ENCODE measurements at regions not wholly inside any gene's neighbourhood (a gene's known extent, or its start where the extent isn't known, plus 50 kb on each side); places are given as distances from the start of the nearest gene placed in this dataset.
A peak's percentile ranks its signal among the peaks of the same experiment; 100 is the strongest.

GRCh38 chr5:57572461-57572860, 89.8 kb upstream of the ACTBL2 start:
- H3K9me3 ChIP-seq = no peaks in the 10 kb centered on the region
- no peak for TF ChIP-seq EP300 (IDR thresholded peaks at IDR 0.05)
- no peak for TF ChIP-seq POLR2AphosphoS5 (IDR thresholded peaks at IDR 0.05)
- TF ChIP-seq CTCF (IDR thresholded peaks at IDR 0.05) = no peak
- no peak for TF ChIP-seq POLR2A (IDR thresholded peaks at IDR 0.05)
- no peak overlapping the region for H3K4me3 ChIP-seq
- H3K36me3 ChIP-seq = no peaks in the 10 kb centered on the region
- H3K4me1 ChIP-seq = no peaks in the 10 kb centered on the region
- H3K27ac ChIP-seq = no peak overlapping the region
- intact Hi-C loops (cut with DNase I; ENCODE audit: low total_unique reads) = no loop called here
- H3K27me3 ChIP-seq = no peaks in the 10 kb centered on the region
- DNase-seq = peak in 1 of 2 donors; percentile 13

- Histone ChIP-seq H3K4me1 (no peaks in the 10 kb centered on the region), H3K27me3 (no peaks in the 10 kb centered on the region), H3K36me3 (no peaks in the 10 kb centered on the region), H3K9me3 (no peaks in the 10 kb centered on the region), H3K27ac (no peak overlapping the region), H3K4me3 (no peak overlapping the region)
- TF ChIP-seq POLR2A (IDR thresholded peaks at IDR 0.05) (no peak), EP300 (IDR thresholded peaks at IDR 0.05) (no peak), POLR2AphosphoS5 (IDR thresholded peaks at IDR 0.05) (no peak), CTCF (IDR thresholded peaks at IDR 0.05) (no peak)
- 26 to 92% (median 55%) methylated on average over 1 of the region's 1 CpG for WGBS, 5 donors
- intact Hi-C loops (cut with DNase I; ENCODE audit: low total_unique reads) = no loop called here
- no peak for DNase-seq
These were observed 87.0 kb upstream of the ACTBL2 start for GRCh38 chr5:57569601-57570000.

GRCh38 chr5:57568136-57568535, 85.5 kb upstream of the ACTBL2 start:
- TF ChIP-seq POLR2A (IDR thresholded peaks at IDR 0.05) = no peak
- TF ChIP-seq EP300 (IDR thresholded peaks at IDR 0.05) = no peak
- TF ChIP-seq POLR2AphosphoS5 (IDR thresholded peaks at IDR 0.05) = no peak
- no peak for TF ChIP-seq CTCF (IDR thresholded peaks at IDR 0.05)
- intact Hi-C loops (cut with DNase I; ENCODE audit: low total_unique reads) = no loop called here
- WGBS, 5 donors = 86 to 92% (median 90%) methylated on average over 3 of the region's 3 CpGs
- Histone ChIP-seq H3K9me3 (no peaks in the 10 kb centered on the region), H3K36me3 (no peaks in the 10 kb centered on the region), H3K4me3 (no peak overlapping the region), H3K4me1 (no peaks in the 10 kb centered on the region), H3K27me3 (no peaks in the 10 kb centered on the region), H3K27ac (no peak overlapping the region)
- DNase-seq = no peak

- Histone ChIP-seq H3K4me1 (no peaks in the 10 kb centered on the region), H3K27me3 (no peaks in the 10 kb centered on the region), H3K27ac (no peak overlapping the region), H3K9me3 (no peaks in the 10 kb centered on the region), H3K4me3 (no peak overlapping the region), H3K36me3 (no peaks in the 10 kb centered on the region)
- intact Hi-C loops (cut with DNase I; ENCODE audit: low total_unique reads) = no loop called here
- TF ChIP-seq CTCF (IDR thresholded peaks at IDR 0.05) (no peak), POLR2AphosphoS5 (IDR thresholded peaks at IDR 0.05) (no peak), EP300 (IDR thresholded peaks at IDR 0.05) (no peak), POLR2A (IDR thresholded peaks at IDR 0.05) (no peak)
- 70 to 91% (median 82%) methylated on average over 5 of the region's 5 CpGs for WGBS, 5 donors
- peak in 1 of 2 donors; percentile 75 for DNase-seq
These were observed 84.3 kb upstream of the ACTBL2 start for GRCh38 chr5:57566914-57567313.

All from stomach (tissue), 8 donors.